GM21619 (cell line): ENCODE measurements at regions not wholly inside any gene's neighbourhood (a gene's known extent, or its start where the extent isn't known, plus 50 kb on each side); places are given as distances from the start of the nearest gene placed in this dataset.

ENCODE experiments used
- ATAC-seq: cut with Tn5 transposase; IDR thresholded peaks from one replicate; pipeline ENCODE4 v1.9.1; 2021; ENCODE audit not compliant: unreplicated experiment

GRCh38 chr16:82414476-82414875 is 212.3 kb upstream of the CDH13 start:
- no peak for ATAC-seq

GRCh38 chr16:82412770-82413169 is 214.0 kb upstream of the CDH13 start:
- ATAC-seq, result no peak

GRCh38 chr16:82405736-82406135 is 221.0 kb upstream of the CDH13 start:
- ATAC-seq, result no peak

- ATAC-seq, result no peak
Measured at GRCh38 chr16:82404586-82405315, 222.0 kb upstream of the CDH13 start.

GRCh38 chr16:82402665-82403218 is 224.0 kb upstream of the CDH13 start:
- ATAC-seq, result no peak

- no peak for ATAC-seq
Measured at GRCh38 chr16:82400046-82400445, 226.7 kb upstream of the CDH13 start.

- no peak for ATAC-seq
Measured at GRCh38 chr16:82396509-82396908, 226.5 kb upstream of the MPHOSPH6 start.

GRCh38 chr16:82395212-82395611 is 225.2 kb upstream of the MPHOSPH6 start:
- ATAC-seq, result no peak

- ATAC-seq, result no peak
Measured at GRCh38 chr16:82391690-82392089, 221.7 kb upstream of the MPHOSPH6 start.

- no peak for ATAC-seq
Measured at GRCh38 chr16:82389956-82390650, 220.1 kb upstream of the MPHOSPH6 start.

GRCh38 chr16:82386761-82387160 is 216.7 kb upstream of the MPHOSPH6 start:
- no peak for ATAC-seq

GRCh38 chr16:82384949-82385348 is 214.9 kb upstream of the MPHOSPH6 start:
- ATAC-seq, result no peak

GRCh38 chr16:82384017-82384416 is 214.0 kb upstream of the MPHOSPH6 start:
- ATAC-seq, result peak; percentile 76

- no peak for ATAC-seq
Measured at GRCh38 chr16:82382521-82382920, 212.5 kb upstream of the MPHOSPH6 start.

- ATAC-seq, result no peak
Measured at GRCh38 chr16:82379551-82379950, 209.5 kb upstream of the MPHOSPH6 start.

- no peak for ATAC-seq
Measured at GRCh38 chr16:82373976-82374375, 204.0 kb upstream of the MPHOSPH6 start.

GRCh38 chr16:82370282-82370681 is 200.3 kb upstream of the MPHOSPH6 start:
- ATAC-seq, result no peak

- no peak for ATAC-seq
Measured at GRCh38 chr16:82368041-82368440, 198.0 kb upstream of the MPHOSPH6 start.

GRCh38 chr16:82366462-82366861 is 196.4 kb upstream of the MPHOSPH6 start:
- no peak for ATAC-seq

- no peak for ATAC-seq
Measured at GRCh38 chr16:82364690-82365089, 194.7 kb upstream of the MPHOSPH6 start.

GRCh38 chr16:82363026-82363816 is 193.2 kb upstream of the MPHOSPH6 start:
- ATAC-seq, result no peak
